ENCODE measurements at regions not wholly inside any gene's neighbourhood (a gene's known extent, or its start where the extent isn't known, plus 50 kb on each side); places are given as distances from the start of the nearest gene placed in this dataset.

DNA sequence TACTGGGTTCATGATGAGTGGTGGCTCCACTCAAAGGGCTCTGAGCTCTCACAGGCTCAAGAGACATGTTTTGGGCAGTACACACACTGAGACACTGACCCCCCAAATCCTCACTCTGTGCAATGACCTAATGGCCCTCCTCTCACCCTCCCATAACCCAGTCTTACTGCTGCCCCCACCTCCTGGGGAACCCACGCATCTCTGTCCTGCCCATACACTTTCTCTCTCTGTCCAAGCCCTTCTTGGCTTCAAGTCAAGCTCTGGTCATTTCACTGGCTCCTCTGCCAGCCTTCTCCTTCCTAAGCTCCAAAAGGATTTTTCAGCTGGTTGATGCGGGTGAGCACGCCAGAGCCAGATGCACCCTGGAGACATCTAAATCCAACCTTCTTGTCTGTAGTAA is 187.9 kb upstream of the TSHZ3 start:
- TF ChIP-seq POLR2AphosphoS5 (IDR thresholded peaks at IDR 0.05; ENCODE audit: low read depth, low read length) (no peak), POLR2A (IDR thresholded peaks at IDR 0.05; ENCODE audit: low read depth, low read length) (no peak), TAF1 (IDR thresholded peaks at IDR 0.05; ENCODE audit: borderline replicate concordance, low read depth, low read length) (no peak)

All from GM12892 (cell line).